Islet precursor cell (in vitro differentiated cells): ENCODE measurements at regions not wholly inside any gene's neighbourhood (a gene's known extent, or its start where the extent isn't known, plus 50 kb on each side); places are given as distances from the start of the nearest gene placed in this dataset.
"Not testable (repeated sequence)": the region's sequence is repeated elsewhere in the genome, so short reads cannot be mapped to it uniquely, and the experiment has no call there.

Source experiments
- DNase-seq: peaks from one replicate; pipeline ENCODE4 v3.0.0-alpha.2; 2018

DNA sequence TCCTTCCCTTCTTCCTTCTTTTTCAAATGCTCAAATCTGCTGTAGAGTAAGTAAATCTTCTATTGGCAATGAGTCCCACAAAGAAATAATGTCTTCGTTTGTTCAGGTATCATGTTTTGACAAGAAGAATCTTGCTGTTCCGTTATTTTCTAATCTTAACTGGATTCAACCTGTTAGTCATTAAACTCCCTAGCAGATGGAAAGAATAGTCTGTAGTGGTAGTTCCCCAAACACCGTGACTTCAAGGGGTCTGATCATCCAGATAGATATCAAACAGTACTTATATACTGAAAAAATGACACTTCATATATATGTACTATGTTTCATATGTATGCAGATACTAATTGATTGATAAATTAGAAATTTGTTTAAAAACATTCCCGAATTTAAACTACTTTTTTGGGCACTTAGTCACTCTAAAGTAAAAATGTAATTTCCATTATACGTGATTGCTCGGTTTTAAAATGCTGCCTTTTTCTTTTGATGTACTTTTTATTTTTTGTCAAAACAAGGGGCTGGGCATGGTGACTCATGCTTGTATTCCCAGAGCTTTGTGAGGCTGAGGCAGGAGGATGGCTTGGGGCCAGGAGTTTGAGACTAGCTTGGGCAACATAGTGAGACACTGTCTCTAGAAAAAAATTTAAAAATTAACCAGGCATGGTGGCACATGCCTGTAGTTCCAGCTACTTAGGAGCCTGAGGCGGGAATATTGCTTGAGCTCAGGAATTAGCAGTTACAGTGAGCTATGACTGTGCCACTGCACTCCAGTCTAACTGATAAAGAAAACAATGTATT, 335.7 kb upstream of the SNX7 start:
- DNase-seq: peak; percentile 74

DNA sequence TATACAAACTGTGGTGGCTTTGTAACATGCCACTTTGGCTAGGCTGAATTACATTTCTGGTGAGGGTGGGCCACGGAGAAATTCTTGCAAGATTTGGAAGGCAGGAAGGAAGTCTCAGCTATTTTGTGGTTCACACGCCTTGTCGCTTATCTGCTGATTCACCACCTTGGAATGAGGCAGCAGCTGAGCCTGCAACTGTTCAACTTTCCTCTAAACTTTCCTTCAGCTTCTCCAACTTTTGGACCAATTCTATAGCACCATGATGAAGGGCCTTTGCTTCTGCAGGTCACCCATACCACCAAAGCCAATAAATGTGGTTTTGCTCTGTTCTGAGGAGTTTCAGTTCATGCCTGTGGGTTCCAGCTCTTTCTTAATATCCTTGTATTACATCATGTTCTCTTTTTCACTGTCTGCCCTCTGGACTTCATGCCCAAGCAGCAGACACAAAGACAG, 337.6 kb upstream of the SNX7 start:
- DNase-seq: peak; percentile 95

GRCh38 chr1:98323388-98323787, 338.1 kb upstream of the SNX7 start:
- DNase-seq: no peak

GRCh38 chr1:98322966-98323365, 338.6 kb upstream of the SNX7 start:
- DNase-seq: no peak

GRCh38 chr1:98322086-98322485, 339.4 kb upstream of the SNX7 start:
- no peak for DNase-seq

DNA sequence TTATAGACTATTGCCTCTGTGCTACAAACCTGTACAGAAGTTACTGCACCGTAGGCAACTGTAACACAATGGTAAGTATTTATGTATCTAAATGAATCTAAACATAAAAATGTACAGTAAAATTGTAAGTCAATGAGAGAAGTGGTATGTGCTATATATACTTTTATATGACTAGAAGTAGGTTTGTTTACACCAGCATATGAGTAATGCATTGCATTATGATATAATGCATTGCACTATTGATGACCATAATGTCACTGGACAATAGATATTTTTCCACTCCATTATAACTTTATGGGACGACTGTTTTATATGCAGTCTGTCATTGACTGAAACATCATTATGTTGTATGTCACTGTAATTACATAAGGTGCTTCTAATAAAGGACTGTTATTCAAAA, 340.3 kb upstream of the SNX7 start:
- DNase-seq: no peak

- no peak for DNase-seq
Observed at GRCh38 chr1:98316286-98316905, 345.1 kb upstream of the SNX7 start.

GRCh38 chr1:98315309-98315708, 346.2 kb upstream of the SNX7 start:
- DNase-seq: no peak

GRCh38 chr1:98314601-98315000, 346.9 kb upstream of the SNX7 start:
- no peak for DNase-seq

DNA sequence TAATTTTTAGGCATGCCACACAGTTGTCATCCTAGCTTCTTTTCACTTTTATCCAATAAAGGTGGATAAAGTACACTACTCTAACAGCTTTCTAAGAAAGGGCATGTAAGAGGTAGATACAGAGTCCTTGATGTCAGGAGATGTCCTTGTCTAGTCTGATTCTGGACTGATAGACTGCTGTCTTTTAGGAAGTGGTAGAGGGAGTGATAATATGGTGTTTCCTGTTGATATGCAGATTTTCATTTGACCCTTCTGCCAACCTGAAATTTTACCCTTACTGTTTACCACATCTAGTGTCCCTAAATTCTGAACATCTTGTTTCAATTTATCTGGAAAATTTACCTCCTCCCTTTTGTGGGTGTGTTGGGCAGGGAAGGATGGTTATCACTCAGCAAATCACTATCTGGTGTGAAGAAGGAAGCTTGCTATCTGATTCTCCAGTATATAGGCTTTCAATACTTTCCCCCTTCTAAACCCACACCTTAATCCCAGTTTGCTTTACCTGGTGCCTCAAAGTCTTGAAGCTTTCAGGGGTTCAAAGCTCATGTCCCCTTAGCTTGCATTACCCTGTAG, 354.9 kb upstream of the SNX7 start:
- no peak for DNase-seq

DNA sequence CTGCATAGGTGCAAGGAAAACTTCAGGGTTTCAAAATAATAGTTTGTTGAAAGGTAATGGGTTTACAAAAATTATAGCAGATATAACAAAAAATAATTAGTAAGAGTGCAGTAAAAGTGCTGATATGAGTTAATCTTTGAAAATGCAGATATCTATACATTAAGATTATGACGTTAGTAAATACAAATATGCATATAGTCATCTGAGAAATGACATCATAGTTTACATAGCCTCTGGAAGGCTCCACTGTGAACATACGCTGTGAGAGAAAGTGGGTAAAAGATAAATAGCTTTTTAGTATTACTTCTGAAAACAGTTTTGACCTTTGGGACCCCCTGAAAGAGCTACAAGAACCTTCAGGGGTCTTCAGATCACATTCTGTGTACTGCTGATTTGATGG, 356.2 kb upstream of the SNX7 start:
- no peak for DNase-seq

DNA sequence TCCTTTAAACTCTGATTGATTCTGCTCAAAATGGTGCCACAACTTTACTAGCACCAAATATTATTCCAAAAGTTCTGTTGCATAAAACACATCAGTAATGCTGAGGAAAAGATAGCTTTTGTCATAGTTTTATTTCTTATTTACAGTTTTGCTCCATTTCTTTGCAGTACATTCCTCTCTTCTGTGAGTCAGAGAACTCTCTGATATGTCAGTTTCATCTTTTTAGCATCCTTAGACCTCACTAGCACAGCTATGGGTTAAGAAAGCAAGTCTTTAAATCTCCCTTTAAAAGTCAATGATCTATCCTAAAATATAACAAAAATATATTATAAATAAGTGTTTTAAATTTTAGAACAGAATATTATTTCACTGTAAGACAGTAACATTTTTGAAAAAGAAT, 356.6 kb upstream of the SNX7 start:
- DNase-seq: no peak

- DNase-seq: no peak
Observed at GRCh38 chr1:98299861-98300260, 361.7 kb upstream of the SNX7 start.

GRCh38 chr1:98299313-98299712, 362.2 kb upstream of the SNX7 start:
- DNase-seq: no peak

- no peak for DNase-seq
Observed at GRCh38 chr1:98298319-98298718, 363.2 kb upstream of the SNX7 start.

GRCh38 chr1:98296681-98297080, 364.8 kb upstream of the SNX7 start:
- no peak for DNase-seq

- no peak for DNase-seq
Observed at GRCh38 chr1:98294127-98294526, 367.4 kb upstream of the SNX7 start.

- DNase-seq: no peak
Observed at GRCh38 chr1:98292994-98293393, 368.5 kb upstream of the SNX7 start.

- no peak for DNase-seq
Observed at GRCh38 chr1:98289311-98289710, 368.5 kb upstream of the DPYD start.

DNA sequence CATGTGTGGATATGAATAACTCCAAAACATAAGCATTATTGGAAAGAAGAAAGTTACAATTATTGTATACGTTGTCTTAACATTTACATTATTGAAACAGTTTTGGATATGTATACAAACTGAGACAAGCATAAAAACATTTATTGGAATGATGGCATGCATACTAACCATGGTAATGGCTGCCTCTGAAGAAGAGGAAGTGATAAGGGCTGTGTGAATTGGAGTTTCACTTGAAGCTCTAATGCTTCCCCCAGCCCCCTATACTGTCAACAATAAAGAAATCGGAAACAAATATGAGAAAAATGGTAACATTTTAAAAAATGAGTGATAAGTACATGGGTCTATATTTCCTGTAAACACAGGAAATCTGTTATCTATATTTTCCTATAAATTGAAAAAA, 367.7 kb upstream of the DPYD start:
- DNase-seq: no peak

GRCh38 chr1:98287626-98288025, 366.8 kb upstream of the DPYD start:
- DNase-seq: no peak

GRCh38 chr1:98286656-98287055, 365.8 kb upstream of the DPYD start:
- DNase-seq: no peak

- not testable (repeated sequence) for DNase-seq
Observed at GRCh38 chr1:98285286-98285685, 364.5 kb upstream of the DPYD start.

DNA sequence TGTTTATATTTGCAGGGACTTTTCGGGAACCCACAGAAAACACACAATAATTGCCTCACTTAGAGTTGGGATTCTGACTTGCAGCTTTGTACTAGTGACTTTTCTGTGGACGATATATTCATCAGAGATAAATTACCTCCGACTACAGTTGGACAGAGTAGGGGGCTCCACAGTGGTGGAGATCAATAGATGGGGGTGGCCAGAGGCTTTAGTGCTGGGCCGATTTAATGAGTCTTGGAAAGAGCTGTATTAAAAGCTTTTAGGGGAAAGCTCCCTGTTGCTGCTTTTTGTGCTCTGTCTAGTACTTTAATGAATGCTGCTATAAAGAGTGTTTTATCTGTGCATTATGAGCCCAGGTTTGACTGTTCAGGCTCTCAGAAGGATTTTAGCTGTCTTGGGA, 359.2 kb upstream of the DPYD start:
- DNase-seq: no peak
